Cerebellar cortex (tissue), 1 donor: ENCODE measurements at regions not wholly inside any gene's neighbourhood (a gene's known extent, or its start where the extent isn't known, plus 50 kb on each side); places are given as distances from the start of the nearest gene placed in this dataset.

Experiments used
- DNase-seq: peaks from one replicate; pipeline ENCODE4 v3.0.0-alpha.2; 2015; ENCODE audit warnings: low spot score

- no peak for DNase-seq
Measured at GRCh38 chr2:128750328-128751165, 431.9 kb upstream of the HS6ST1 start.

- DNase-seq, result no peak
Measured at GRCh38 chr2:128751746-128752145, 433.1 kb upstream of the HS6ST1 start.

GRCh38 chr2:128752691-128753263, 434.1 kb upstream of the HS6ST1 start:
- no peak for DNase-seq

GRCh38 chr2:128753321-128753720, 434.7 kb upstream of the HS6ST1 start:
- no peak for DNase-seq

- DNase-seq, result no peak
Measured at GRCh38 chr2:128753800-128754199, 435.1 kb upstream of the HS6ST1 start.

GRCh38 chr2:128754246-128754724, 435.6 kb upstream of the HS6ST1 start:
- no peak for DNase-seq

GRCh38 chr2:128755695-128756364, 437.2 kb upstream of the HS6ST1 start:
- no peak for DNase-seq

GRCh38 chr2:128756365-128756717, 437.7 kb upstream of the HS6ST1 start:
- no peak for DNase-seq

GRCh38 chr2:128765811-128766210, 447.1 kb upstream of the HS6ST1 start:
- DNase-seq, result no peak

- no peak for DNase-seq
Measured at GRCh38 chr2:128768041-128768440, 449.4 kb upstream of the HS6ST1 start.

- DNase-seq, result no peak
Measured at GRCh38 chr2:128769457-128770142, 450.9 kb upstream of the HS6ST1 start.

- DNase-seq, result no peak
Measured at GRCh38 chr2:128770143-128771085, 451.7 kb upstream of the HS6ST1 start.

GRCh38 chr2:128771401-128771800, 452.7 kb upstream of the HS6ST1 start:
- no peak for DNase-seq

GRCh38 chr2:128772671-128773070, 454.0 kb upstream of the HS6ST1 start:
- DNase-seq, result no peak

GRCh38 chr2:128773641-128774319, 455.1 kb upstream of the HS6ST1 start:
- DNase-seq, result no peak

GRCh38 chr2:128774320-128775216, 455.9 kb upstream of the HS6ST1 start:
- DNase-seq, result no peak

GRCh38 chr2:128775217-128775913, 456.7 kb upstream of the HS6ST1 start:
- no peak for DNase-seq

GRCh38 chr2:128775914-128776285, 457.2 kb upstream of the HS6ST1 start:
- DNase-seq, result no peak
